ENCODE measurements at regions not wholly inside any gene's neighbourhood (a gene's known extent, or its start where the extent isn't known, plus 50 kb on each side); places are given as distances from the start of the nearest gene placed in this dataset.

GRCh38 chr1:73042403-73042802, 760.1 kb upstream of the NEGR1 start:
- no peak for TF ChIP-seq CTCF (IDR thresholded peaks at IDR 0.05)
- no peak for TF ChIP-seq SREBF2 (IDR thresholded peaks at IDR 0.05)
- no peak for TF ChIP-seq POLR2A (IDR thresholded peaks at IDR 0.05; ENCODE audit: low read length)
- no peak for TF ChIP-seq USF2 (IDR thresholded peaks at IDR 0.05)
- TF ChIP-seq ESRRA (IDR thresholded peaks at IDR 0.05; ENCODE audit: borderline replicate concordance, low read length): no peak
- TF ChIP-seq HOXB5 (CRISPR knock-in tag; IDR thresholded peaks at IDR 0.05): no peak
- TF ChIP-seq MAFK (IDR thresholded peaks at IDR 0.05; ENCODE audit: partially characterized antibody): no peak
- no peak for TF ChIP-seq JUNB (IDR thresholded peaks at IDR 0.05)
- TF ChIP-seq NFE2L2 (conservative IDR thresholded peaks at IDR 0.05; ENCODE audit: low read length): no peak
